ENCODE measurements at regions not wholly inside any gene's neighbourhood (a gene's known extent, or its start where the extent isn't known, plus 50 kb on each side); places are given as distances from the start of the nearest gene placed in this dataset.

GRCh38 chr3:10599444-10599843 lies 94.1 kb upstream of the ATP2B2 start:
- H3K4me3 ChIP-seq, result no peak overlapping the region
- in situ Hi-C loops (cut with MboI; ENCODE audit: low sequenced_read_pairs in 4 of 4), result no loop called here
- no peaks in the 10 kb centered on the region for H3K27me3 ChIP-seq
- ATAC-seq (no peak), DNase-seq (no peak)
- no peak for TF ChIP-seq POLR2A (IDR thresholded peaks at IDR 0.05)
- TF ChIP-seq, protein P1, sequence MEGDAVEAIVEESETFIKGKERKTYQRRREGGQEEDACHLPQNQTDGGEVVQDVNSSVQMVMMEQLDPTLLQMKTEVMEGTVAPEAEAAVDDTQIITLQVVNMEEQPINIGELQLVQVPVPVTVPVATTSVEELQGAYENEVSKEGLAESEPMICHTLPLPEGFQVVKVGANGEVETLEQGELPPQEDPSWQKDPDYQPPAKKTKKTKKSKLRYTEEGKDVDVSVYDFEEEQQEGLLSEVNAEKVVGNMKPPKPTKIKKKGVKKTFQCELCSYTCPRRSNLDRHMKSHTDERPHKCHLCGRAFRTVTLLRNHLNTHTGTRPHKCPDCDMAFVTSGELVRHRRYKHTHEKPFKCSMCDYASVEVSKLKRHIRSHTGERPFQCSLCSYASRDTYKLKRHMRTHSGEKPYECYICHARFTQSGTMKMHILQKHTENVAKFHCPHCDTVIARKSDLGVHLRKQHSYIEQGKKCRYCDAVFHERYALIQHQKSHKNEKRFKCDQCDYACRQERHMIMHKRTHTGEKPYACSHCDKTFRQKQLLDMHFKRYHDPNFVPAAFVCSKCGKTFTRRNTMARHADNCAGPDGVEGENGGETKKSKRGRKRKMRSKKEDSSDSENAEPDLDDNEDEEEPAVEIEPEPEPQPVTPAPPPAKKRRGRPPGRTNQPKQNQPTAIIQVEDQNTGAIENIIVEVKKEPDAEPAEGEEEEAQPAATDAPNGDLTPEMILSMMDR (IDR thresholded peaks at IDR 0.05 in 4 of 5, conservative IDR thresholded peaks at IDR 0.05 in 1 of 5), result no peak
- no peaks in the 10 kb centered on the region for H3K9me3 ChIP-seq
- intact Hi-C loops (cut with DNase I; ENCODE audit: low total_unique reads), result no loop called here
- H3K36me3 ChIP-seq, result no peaks in the 10 kb centered on the region
- no peak overlapping the region for H3K27ac ChIP-seq
- H3K4me1 ChIP-seq, result peaks cover 4 to 10% of the 10 kb centered on the region in 2 donors

DNA sequence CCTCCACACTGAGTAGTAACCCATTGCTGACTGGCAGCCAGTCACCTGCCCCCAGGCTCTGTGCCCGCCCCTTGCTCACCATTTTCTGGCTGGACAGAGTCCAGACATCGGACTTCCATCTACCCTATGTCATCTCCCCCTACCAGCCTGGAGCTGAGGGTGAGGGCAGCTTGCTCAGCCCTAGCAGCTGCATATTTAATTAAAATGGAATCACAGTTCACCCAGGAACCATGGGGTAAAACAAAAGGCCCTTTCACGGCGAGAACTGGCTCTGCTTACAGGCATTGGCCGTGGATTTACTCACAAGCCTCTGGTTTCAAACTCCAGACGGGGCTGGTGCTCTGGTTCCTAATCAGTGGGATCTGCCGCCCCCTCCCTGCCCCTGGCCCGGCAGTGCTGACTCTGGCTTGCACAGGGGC lies 94.9 kb upstream of the ATP2B2 start:
- TF ChIP-seq POLR2A (IDR thresholded peaks at IDR 0.05), result no peak
- TF ChIP-seq, protein P1 (IDR thresholded peaks at IDR 0.05 in 4 of 5, conservative IDR thresholded peaks at IDR 0.05 in 1 of 5), result no peak
- H3K4me1 ChIP-seq, result peaks cover 4 to 10% of the 10 kb centered on the region in 2 donors
- DNase-seq (no peak), ATAC-seq (no peak)
- H3K27ac ChIP-seq, result no peak overlapping the region
- H3K9me3 ChIP-seq, result no peaks in the 10 kb centered on the region
- no peaks in the 10 kb centered on the region for H3K36me3 ChIP-seq
- in situ Hi-C loops (cut with MboI; ENCODE audit: low sequenced_read_pairs in 4 of 4) (no loop called here), intact Hi-C loops (cut with DNase I; ENCODE audit: low total_unique reads) (no loop called here)
- no peaks in the 10 kb centered on the region for H3K27me3 ChIP-seq
- no peak overlapping the region for H3K4me3 ChIP-seq

GRCh38 chr3:10600726-10601125 lies 95.3 kb upstream of the ATP2B2 start:
- DNase-seq (no peak), ATAC-seq (peak in 1 of 2 donors; percentile 7)
- Histone ChIP-seq H3K4me3 (no peak overlapping the region), H3K27me3 (no peaks in the 10 kb centered on the region), H3K36me3 (no peaks in the 10 kb centered on the region), H3K27ac (no peak overlapping the region), H3K4me1 (peaks cover 4 to 10% of the 10 kb centered on the region in 2 donors), H3K9me3 (no peaks in the 10 kb centered on the region)
- TF ChIP-seq POLR2A (IDR thresholded peaks at IDR 0.05), result no peak
- TF ChIP-seq, protein P1 (IDR thresholded peaks at IDR 0.05 in 4 of 5, conservative IDR thresholded peaks at IDR 0.05 in 1 of 5), result no peak
- intact Hi-C loops (cut with DNase I; ENCODE audit: low total_unique reads), result no loop called here
- in situ Hi-C loops (cut with MboI; ENCODE audit: low sequenced_read_pairs in 4 of 4), result no loop called here

GRCh38 chr3:10601151-10601856 lies 95.9 kb upstream of the ATP2B2 start:
- H3K4me3 ChIP-seq, result no peak overlapping the region
- TF ChIP-seq POLR2A (IDR thresholded peaks at IDR 0.05), result no peak
- TF ChIP-seq, protein P1 (IDR thresholded peaks at IDR 0.05 in 4 of 5, conservative IDR thresholded peaks at IDR 0.05 in 1 of 5), result no peak
- intact Hi-C loops (cut with DNase I; ENCODE audit: low total_unique reads) (no loop called here), in situ Hi-C loops (cut with MboI; ENCODE audit: low sequenced_read_pairs in 4 of 4) (no loop called here)
- no peaks in the 10 kb centered on the region for H3K9me3 ChIP-seq
- no peak for DNase-seq
- peaks cover 4 to 10% of the 10 kb centered on the region in 2 donors for H3K4me1 ChIP-seq
- no peaks in the 10 kb centered on the region for H3K36me3 ChIP-seq
- peak in 1 of 2 donors; percentile 48 for ATAC-seq
- no peaks in the 10 kb centered on the region for H3K27me3 ChIP-seq
- H3K27ac ChIP-seq, result no peak overlapping the region

- Histone ChIP-seq H3K27ac (no peak overlapping the region), H3K9me3 (no peaks in the 10 kb centered on the region), H3K27me3 (no peaks in the 10 kb centered on the region), H3K4me1 (peaks cover 4 to 10% of the 10 kb centered on the region in 2 donors), H3K36me3 (no peaks in the 10 kb centered on the region), H3K4me3 (no peak overlapping the region)
- DNase-seq (no peak), ATAC-seq (no peak)
- TF ChIP-seq, protein P1 (IDR thresholded peaks at IDR 0.05 in 4 of 5, conservative IDR thresholded peaks at IDR 0.05 in 1 of 5), result no peak
- TF ChIP-seq POLR2A (IDR thresholded peaks at IDR 0.05), result no peak
- intact Hi-C loops (cut with DNase I; ENCODE audit: low total_unique reads), result no loop called here
- in situ Hi-C loops (cut with MboI; ENCODE audit: low sequenced_read_pairs in 4 of 4), result no loop called here
These were observed 96.5 kb upstream of the ATP2B2 start for GRCh38 chr3:10601857-10602230.
